ENCODE measurements at regions not wholly inside any gene's neighbourhood (a gene's known extent, or its start where the extent isn't known, plus 50 kb on each side); places are given as distances from the start of the nearest gene placed in this dataset.
A peak's percentile ranks its signal among the peaks of the same experiment; 100 is the strongest.

DNA sequence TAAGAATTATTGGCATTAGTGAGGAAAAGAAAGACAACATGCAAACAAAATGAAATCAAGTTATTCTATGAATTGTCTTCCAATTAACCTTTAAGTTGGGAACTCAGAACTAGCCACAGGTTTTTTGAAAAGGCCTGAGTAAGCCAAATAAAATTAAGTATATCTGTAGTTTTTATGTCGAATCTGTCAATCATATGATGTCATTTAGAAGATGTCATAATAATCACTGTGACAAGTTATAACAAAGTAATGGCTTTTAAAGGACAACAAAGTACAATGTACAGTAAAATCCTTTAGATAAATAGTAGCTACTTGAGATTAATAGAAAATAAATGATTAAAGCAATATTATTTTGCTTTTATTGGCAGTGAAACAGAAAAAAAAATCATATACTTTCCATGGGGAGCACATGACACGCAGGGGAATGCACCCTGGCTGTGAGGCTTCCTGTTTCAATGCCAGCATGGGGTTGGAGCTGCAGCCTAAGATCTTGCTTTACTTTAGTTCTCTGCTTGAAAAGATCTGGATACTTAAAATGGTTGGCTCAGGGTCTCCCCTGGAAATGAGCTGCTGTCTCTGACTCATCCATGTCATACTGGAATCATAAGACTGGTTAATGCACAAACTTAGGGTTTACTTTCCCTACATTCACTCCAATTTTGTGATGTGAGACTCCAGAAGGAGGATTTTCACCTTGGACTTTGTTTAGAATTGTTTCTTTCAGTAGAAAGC, 284.3 kb downstream of the TAF11L14 start:
- peak in 1 of 2 donors; percentile 7 for DNase-seq (ENCODE audit: low read depth in 2 of 2)
- Histone ChIP-seq H3K9ac (ENCODE audit: insufficient read depth, low read length) (no peak overlapping the region), H2AFZ (ENCODE audit: low read length) (no peak overlapping the region), H3K27me3 (ENCODE audit: control insufficient read depth, insufficient read depth, low read length) (no peaks in the 10 kb centered on the region), H3K27ac (ENCODE audit: insufficient read depth, low read length) (no peak overlapping the region), H4K20me1 (ENCODE audit: control insufficient read depth, extremely low read depth, insufficient read depth, low read length) (no peaks in the 10 kb centered on the region), H3K79me2 (ENCODE audit: control insufficient read depth, insufficient read depth, low read length) (no peaks in the 10 kb centered on the region), H3K9me3 (ENCODE audit: control insufficient read depth, insufficient read depth, low read depth, low read length) (no peaks in the 10 kb centered on the region), H3K4me3 (replicated peaks in 1 of 4; ENCODE audit: control extremely low read depth in 1 of 4, insufficient read depth in 1 of 4, low read depth in 3 of 4, low read length in 4 of 4) (no peak overlapping the region), H3K4me1 (ENCODE audit: control insufficient read depth, extremely low read depth, insufficient read depth, low read length) (no peaks in the 10 kb centered on the region), H3K4me2 (ENCODE audit: extremely low read depth, insufficient read depth, low read length) (no peak overlapping the region), H3K36me3 (ENCODE audit: control insufficient read depth, insufficient read depth, low read length) (no peaks in the 10 kb centered on the region)
- TF ChIP-seq, protein P1, sequence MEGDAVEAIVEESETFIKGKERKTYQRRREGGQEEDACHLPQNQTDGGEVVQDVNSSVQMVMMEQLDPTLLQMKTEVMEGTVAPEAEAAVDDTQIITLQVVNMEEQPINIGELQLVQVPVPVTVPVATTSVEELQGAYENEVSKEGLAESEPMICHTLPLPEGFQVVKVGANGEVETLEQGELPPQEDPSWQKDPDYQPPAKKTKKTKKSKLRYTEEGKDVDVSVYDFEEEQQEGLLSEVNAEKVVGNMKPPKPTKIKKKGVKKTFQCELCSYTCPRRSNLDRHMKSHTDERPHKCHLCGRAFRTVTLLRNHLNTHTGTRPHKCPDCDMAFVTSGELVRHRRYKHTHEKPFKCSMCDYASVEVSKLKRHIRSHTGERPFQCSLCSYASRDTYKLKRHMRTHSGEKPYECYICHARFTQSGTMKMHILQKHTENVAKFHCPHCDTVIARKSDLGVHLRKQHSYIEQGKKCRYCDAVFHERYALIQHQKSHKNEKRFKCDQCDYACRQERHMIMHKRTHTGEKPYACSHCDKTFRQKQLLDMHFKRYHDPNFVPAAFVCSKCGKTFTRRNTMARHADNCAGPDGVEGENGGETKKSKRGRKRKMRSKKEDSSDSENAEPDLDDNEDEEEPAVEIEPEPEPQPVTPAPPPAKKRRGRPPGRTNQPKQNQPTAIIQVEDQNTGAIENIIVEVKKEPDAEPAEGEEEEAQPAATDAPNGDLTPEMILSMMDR (conservative IDR thresholded peaks at IDR 0.05 in 1 of 2, IDR thresholded peaks at IDR 0.05 in 1 of 2; ENCODE audit: low read depth in 1 of 2, low read length in 2 of 2): no peak
- no peak for TF ChIP-seq EZH2 (IDR thresholded peaks at IDR 0.05; ENCODE audit: low read length, missing control alignments)

DNA sequence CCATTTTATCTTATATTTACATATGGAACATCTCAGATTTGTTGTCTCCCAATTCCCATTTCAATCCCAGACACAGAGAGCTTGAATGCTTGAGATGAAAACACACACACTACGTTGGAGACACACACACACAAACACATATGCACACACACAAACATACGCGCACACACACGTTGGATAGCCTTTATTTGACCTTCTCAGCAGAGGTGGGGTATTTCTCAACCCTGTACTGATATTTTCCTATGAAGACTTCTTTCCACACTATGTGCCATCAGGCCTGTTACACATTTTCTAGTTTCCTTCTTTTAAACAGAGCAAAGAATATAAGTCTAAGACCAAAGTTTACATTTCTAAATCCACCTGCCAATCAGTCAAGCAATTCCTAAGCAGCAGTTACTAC, 291.0 kb downstream of the TAF11L14 start:
- Histone ChIP-seq H3K4me2 (ENCODE audit: extremely low read depth, insufficient read depth, low read length) (no peak overlapping the region), H3K27me3 (ENCODE audit: control insufficient read depth, insufficient read depth, low read length) (no peaks in the 10 kb centered on the region), H3K36me3 (ENCODE audit: control insufficient read depth, insufficient read depth, low read length) (no peaks in the 10 kb centered on the region), H3K79me2 (ENCODE audit: control insufficient read depth, insufficient read depth, low read length) (no peaks in the 10 kb centered on the region), H3K27ac (ENCODE audit: insufficient read depth, low read length) (no peak overlapping the region), H2AFZ (ENCODE audit: low read length) (no peak overlapping the region), H3K9me3 (ENCODE audit: control insufficient read depth, insufficient read depth, low read depth, low read length) (no peaks in the 10 kb centered on the region), H3K4me3 (replicated peaks in 1 of 4; ENCODE audit: control extremely low read depth in 1 of 4, insufficient read depth in 1 of 4, low read depth in 3 of 4, low read length in 4 of 4) (no peak overlapping the region), H3K9ac (ENCODE audit: insufficient read depth, low read length) (no peak overlapping the region), H4K20me1 (ENCODE audit: control insufficient read depth, extremely low read depth, insufficient read depth, low read length) (no peaks in the 10 kb centered on the region), H3K4me1 (ENCODE audit: control insufficient read depth, extremely low read depth, insufficient read depth, low read length) (no peaks in the 10 kb centered on the region)
- DNase-seq (ENCODE audit: low read depth in 2 of 2): no peak
- TF ChIP-seq, protein P1 (conservative IDR thresholded peaks at IDR 0.05 in 1 of 2, IDR thresholded peaks at IDR 0.05 in 1 of 2; ENCODE audit: low read depth in 1 of 2, low read length in 2 of 2): no peak
- TF ChIP-seq EZH2 (IDR thresholded peaks at IDR 0.05; ENCODE audit: low read length, missing control alignments): no peak

DNA sequence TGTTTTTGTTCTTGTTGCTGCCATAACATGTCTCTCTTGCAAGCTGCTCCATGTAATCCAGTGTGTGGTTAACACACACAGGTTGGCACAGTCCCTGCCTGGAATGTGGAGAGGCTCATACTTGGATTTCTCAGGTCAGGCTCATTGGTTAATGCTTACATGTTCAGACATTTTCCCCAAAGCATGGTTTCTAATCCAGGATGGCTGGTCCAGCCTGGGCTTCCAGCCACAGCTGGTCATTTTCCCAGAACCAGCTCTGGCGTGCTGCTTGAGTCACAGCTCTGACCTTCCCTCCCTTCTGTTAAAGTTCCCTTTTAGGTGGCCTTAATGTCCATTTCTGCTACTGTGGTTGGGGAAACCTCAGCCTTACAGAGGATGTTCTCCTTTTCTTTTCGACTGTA, 294.3 kb downstream of the TAF11L14 start:
- no peak overlapping the region for H3K4me3 ChIP-seq (replicated peaks in 1 of 4; ENCODE audit: control extremely low read depth in 1 of 4, insufficient read depth in 1 of 4, low read depth in 3 of 4, low read length in 4 of 4)
- H3K27me3 ChIP-seq (ENCODE audit: control insufficient read depth, insufficient read depth, low read length): no peaks in the 10 kb centered on the region

More for the DNA sequence above, 294.3 kb downstream of the TAF11L14 start:
- no peaks in the 10 kb centered on the region for H3K36me3 ChIP-seq (ENCODE audit: control insufficient read depth, insufficient read depth, low read length)
- peak in 1 of 2 donors; percentile 7 for DNase-seq (ENCODE audit: low read depth in 2 of 2)
- H3K4me2 ChIP-seq (ENCODE audit: extremely low read depth, insufficient read depth, low read length): no peak overlapping the region
- H3K9me3 ChIP-seq (ENCODE audit: control insufficient read depth, insufficient read depth, low read depth, low read length): no peaks in the 10 kb centered on the region
- no peaks in the 10 kb centered on the region for H3K79me2 ChIP-seq (ENCODE audit: control insufficient read depth, insufficient read depth, low read length)
- no peak for TF ChIP-seq EZH2 (IDR thresholded peaks at IDR 0.05; ENCODE audit: low read length, missing control alignments)
- TF ChIP-seq, protein P1 (conservative IDR thresholded peaks at IDR 0.05 in 1 of 2, IDR thresholded peaks at IDR 0.05 in 1 of 2; ENCODE audit: low read depth in 1 of 2, low read length in 2 of 2): no peak
- no peaks in the 10 kb centered on the region for H4K20me1 ChIP-seq (ENCODE audit: control insufficient read depth, extremely low read depth, insufficient read depth, low read length)
- H2AFZ ChIP-seq (ENCODE audit: low read length): no peak overlapping the region
- H3K4me1 ChIP-seq (ENCODE audit: control insufficient read depth, extremely low read depth, insufficient read depth, low read length): no peaks in the 10 kb centered on the region
- H3K9ac ChIP-seq (ENCODE audit: insufficient read depth, low read length): no peak overlapping the region
- H3K27ac ChIP-seq (ENCODE audit: insufficient read depth, low read length): no peak overlapping the region
